HepG2 (cell line): ENCODE measurements at regions not wholly inside any gene's neighbourhood (a gene's known extent, or its start where the extent isn't known, plus 50 kb on each side); places are given as distances from the start of the nearest gene placed in this dataset.
A peak's percentile ranks its signal among the peaks of the same experiment; 100 is the strongest.

Experiments used
- ATF2 ChIP-seq: sonication (generic); formaldehyde crosslinking; IDR thresholded peaks from 2 replicates; pipeline ENCODE4 v1.4.0; 2020; ENCODE audit warnings: missing genetic modification reagents
- ATF7-NPFF ChIP-seq: sonication (generic); formaldehyde crosslinking; IDR thresholded peaks from 2 replicates; pipeline ENCODE4 v1.8.1; 2023; ENCODE audit warnings: mild to moderate bottlenecking, low read depth, missing genetic modification reagents, moderate library complexity
- BCL6 ChIP-seq: IDR thresholded peaks from 2 replicates; pipeline ENCODE4 v1.6.1; 2016; ENCODE audit warnings: missing genetic modification reagents, missing compliant biosample characterization
- FOSL2 ChIP-seq: sonication (generic); formaldehyde crosslinking; IDR thresholded peaks from 2 replicates; pipeline ENCODE4 v1.4.0; 2020; ENCODE audit warnings: missing genetic modification reagents
- FOXK1 ChIP-seq: sonication (generic); formaldehyde crosslinking; IDR thresholded peaks from 2 replicates; pipeline ENCODE4 v1.4.0; 2020; ENCODE audit warnings: low read depth, missing genetic modification reagents, borderline replicate concordance
- HDAC2 ChIP-seq: sonication (generic); formaldehyde crosslinking; IDR thresholded peaks from 2 replicates; pipeline ENCODE4 v1.4.0; 2020; ENCODE audit warnings: missing genetic modification reagents
- LRRFIP1 ChIP-seq: sonication (generic); formaldehyde crosslinking; conservative IDR thresholded peaks from 2 replicates; pipeline ENCODE4 v1.4.0; 2020; ENCODE audit warnings: missing genetic modification reagents
- MIER2 ChIP-seq: IDR thresholded peaks from 2 replicates; pipeline ENCODE4 v1.6.1; 2016; ENCODE audit warnings: missing biosample characterization, missing genetic modification reagents
- NKX3-1 ChIP-seq: sonication (generic); formaldehyde crosslinking; IDR thresholded peaks from 2 replicates; pipeline ENCODE4 v1.5.0; 2020; ENCODE audit warnings: missing genetic modification reagents
- PAF1 ChIP-seq: IDR thresholded peaks from 2 replicates; pipeline ENCODE4 v1.6.1; 2016; ENCODE audit warnings: missing genetic modification reagents, missing compliant biosample characterization
- REL ChIP-seq: sonication (generic); formaldehyde crosslinking; conservative IDR thresholded peaks from 2 replicates; pipeline ENCODE4 v1.8.0; 2022; ENCODE audit warnings: mild to moderate bottlenecking, missing genetic modification reagents, moderate library complexity
- SNAI1 ChIP-seq: sonication (generic); formaldehyde crosslinking; IDR thresholded peaks from 2 replicates; pipeline ENCODE4 v1.5.0; 2020; ENCODE audit warnings: mild to moderate bottlenecking, missing genetic modification reagents, borderline replicate concordance
- TEAD2 ChIP-seq: sonication (generic); formaldehyde crosslinking; IDR thresholded peaks from 2 replicates; pipeline ENCODE4 v1.9.0; 2021; ENCODE audit warnings: missing genetic modification reagents
- TEF ChIP-seq: sonication (generic); formaldehyde crosslinking; IDR thresholded peaks from 2 replicates; pipeline ENCODE4 v1.5.0; 2020; ENCODE audit warnings: missing genetic modification reagents
- THRA ChIP-seq: sonication (generic); formaldehyde crosslinking; IDR thresholded peaks from 2 replicates; pipeline ENCODE4 v1.4.0; 2020; ENCODE audit warnings: missing genetic modification reagents, borderline replicate concordance
- ZNF124 ChIP-seq: sonication (generic); formaldehyde crosslinking; IDR thresholded peaks from 2 replicates; pipeline ENCODE4 v1.4.0; 2020; ENCODE audit warnings: missing genetic modification reagents
- ZNF317 ChIP-seq: sonication (generic); formaldehyde crosslinking; IDR thresholded peaks from 2 replicates; pipeline ENCODE4 v1.5.0; 2020; ENCODE audit warnings: mild to moderate bottlenecking, missing genetic modification reagents
- ZNF550 ChIP-seq: sonication (generic); formaldehyde crosslinking; IDR thresholded peaks from 2 replicates; pipeline ENCODE4 v1.4.0; 2020; ENCODE audit warnings: mild to moderate bottlenecking, missing genetic modification reagents, borderline replicate concordance
- ZNF687 ChIP-seq: sonication (generic); formaldehyde crosslinking; IDR thresholded peaks from 2 replicates; pipeline ENCODE4 v1.5.1; 2020; ENCODE audit warnings: mild to moderate bottlenecking, missing genetic modification reagents, moderate library complexity
- ZNF747 ChIP-seq: sonication (generic); formaldehyde crosslinking; IDR thresholded peaks from 2 replicates; pipeline ENCODE4 v1.8.1; 2023; ENCODE audit warnings: missing genetic modification reagents, mild to moderate bottlenecking, borderline replicate concordance
- ZNF839 ChIP-seq: sonication (generic); formaldehyde crosslinking; IDR thresholded peaks from 2 replicates; pipeline ENCODE4 v1.4.0; 2020; ENCODE audit warnings: missing genetic modification reagents, mild to moderate bottlenecking, borderline replicate concordance

- TF ChIP-seq LRRFIP1 (CRISPR knock-in tag) (no peak), TEAD2 (CRISPR knock-in tag) (no peak), NKX3-1 (CRISPR knock-in tag) (no peak), ZNF839 (CRISPR knock-in tag) (no peak), FOSL2 (peak; percentile 97), ATF2 (peak; percentile 58; the same call in 1 of the 2 replicates), PAF1 (CRISPR knock-in tag) (no peak), SNAI1 (CRISPR knock-in tag) (no peak), BCL6 (CRISPR knock-in tag) (peak; percentile 73; the same call in 1 of the 2 replicates), FOXK1 (CRISPR knock-in tag) (peak; percentile 60; the same call in 1 of the 2 replicates), ZNF317 (CRISPR knock-in tag) (peak; percentile 53), TEF (CRISPR knock-in tag) (no peak), ZNF687 (CRISPR knock-in tag) (peak; percentile 89), HDAC2 (CRISPR knock-in tag) (peak; percentile 80), ZNF550 (CRISPR knock-in tag) (no peak), ZNF124 (CRISPR knock-in tag) (no peak), MIER2 (CRISPR knock-in tag) (0 out of 2 replicates have a peak, but pooled peaks have one; percentile 18), ZNF747 (CRISPR knock-in tag) (no peak), REL (no peak), THRA (CRISPR knock-in tag) (peak; percentile 88), ATF7-NPFF (CRISPR knock-in tag) (0 out of 2 replicates have a peak, but pooled peaks have one; percentile 18)
These were observed 73.2 kb upstream of the MEDAG start (continued) for GRCh38 chr13:30832845-30833332.
